PC-3 (cell line): ENCODE measurements at regions not wholly inside any gene's neighbourhood (a gene's known extent, or its start where the extent isn't known, plus 50 kb on each side); places are given as distances from the start of the nearest gene placed in this dataset.
A peak's percentile ranks its signal among the peaks of the same experiment; 100 is the strongest.

Experiments used
- ATAC-seq: fragments of 200-7000 bp; cut with Tn5 transposase; 2 replicates; pipeline ENCODE4 v1.9.1; 2020; ENCODE audit warnings: mild to moderate bottlenecking, moderate library complexity
- BruUV-seq: library from RNA; stranded (reverse); fragments of 400-500 nt; replicated peaks from 2 replicates; lab custom pipeline; 2021; lab: Mats Ljungman, UMichigan
- CTCF ChIA-PET: fragments of 300-600 bp; sonication (Branson Sonifier 250); formaldehyde crosslinking; loops from one replicate; lab custom pipeline; 2022; ENCODE audit warnings: antibody characterized with exemption; lab: Charles Lee
- POLR2A ChIA-PET: fragments of 300-600 bp; sonication (Branson Sonifier 250); formaldehyde crosslinking; loops from one replicate; lab custom pipeline; 2022; ENCODE audit warnings: antibody characterized with exemption; ENCODE audit not compliant: unreplicated experiment; lab: Charles Lee
- DNase-seq: peaks from one replicate; pipeline ENCODE4 v3.0.0-alpha.2; 2015
- H2AFZ ChIP-seq: fragments of 300-600 bp; sonication (generic); 2 replicates; pipeline ENCODE4 v1.6.0; 2016; ENCODE audit warnings: antibody characterized with exemption, low read length
- H3F3A ChIP-seq: fragments of 300-600 bp; sonication (generic); one replicate; pipeline ENCODE4 v1.6.0; 2017; ENCODE audit warnings: antibody characterized with exemption, low read length, control low read depth, mild to moderate bottlenecking; ENCODE audit not compliant: unreplicated experiment
- H3K27ac ChIP-seq: fragments of 300-600 bp; sonication (generic); 2 replicates; pipeline ENCODE4 v1.5.1; 2016; ENCODE audit warnings: mild to moderate bottlenecking, low read length
- H3K27me3 ChIP-seq: fragments of 300-600 bp; sonication (generic); 2 replicates; pipeline ENCODE4 v1.6.1; 2016; ENCODE audit warnings: low read length, mixed read lengths
- H3K36me3 ChIP-seq: fragments of 300-600 bp; sonication (generic); 2 replicates; pipeline ENCODE4 v1.6.1; 2016; ENCODE audit warnings: low read depth, mixed run types, low read length, mixed read lengths
- H3K4me1 ChIP-seq: fragments of 300-600 bp; sonication (generic); 2 replicates; pipeline ENCODE4 v1.5.1; 2016; ENCODE audit warnings: low read length; ENCODE audit not compliant: insufficient read depth
- H3K4me2 ChIP-seq: fragments of 300-600 bp; sonication (generic); 2 replicates; pipeline ENCODE4 v1.6.0; 2016; ENCODE audit warnings: low read length
- H3K4me3 ChIP-seq: fragments of 300-600 bp; sonication (generic); 2 replicates; pipeline ENCODE4 v1.5.1; 2016; ENCODE audit warnings: mild to moderate bottlenecking, low read length, mixed read lengths
- H3K79me2 ChIP-seq: fragments of 300-600 bp; sonication (generic); 2 replicates; pipeline ENCODE4 v1.6.1; 2017; ENCODE audit warnings: low read length, mixed read lengths
- H3K9ac ChIP-seq: fragments of 300-600 bp; sonication (generic); 2 replicates; pipeline ENCODE4 v1.6.0; 2016; ENCODE audit warnings: mild to moderate bottlenecking, low read length
- H3K9me2 ChIP-seq: fragments of 300-600 bp; sonication (generic); replicated peaks from 2 replicates; pipeline ENCODE4 v1.6.1; 2016; ENCODE audit warnings: mixed run types, low read length, mixed read lengths
- H3K9me3 ChIP-seq: fragments of 300-600 bp; sonication (generic); 2 replicates; pipeline ENCODE4 v1.6.1; 2016; ENCODE audit warnings: low read length, mixed read lengths
- H4K20me1 ChIP-seq: fragments of 300-600 bp; sonication (generic); 2 replicates; pipeline ENCODE4 v1.6.1; 2016; ENCODE audit warnings: low read length, mixed read lengths
- EZH2 ChIP-seq: fragments of 300-600 bp; sonication (generic); IDR thresholded peaks from one replicate; pipeline ENCODE4 v1.6.1; 2017; ENCODE audit warnings: antibody characterized with exemption, mild to moderate bottlenecking, low read length; ENCODE audit not compliant: unreplicated experiment
- EZH2phosphoT487 ChIP-seq: fragments of 300-600 bp; sonication (generic); IDR thresholded peaks from 2 replicates; pipeline ENCODE4 v1.6.1; 2018; ENCODE audit warnings: mild to moderate bottlenecking, antibody characterized with exemption, low read length, borderline replicate concordance
- intact Hi-C: fragments of 100-400 bp; cut with micrococcal nuclease; formaldehyde crosslinking; loops from 2 replicates; pipeline ENCODE4 v1.9.0; 2023
- TF ChIP-seq, protein P1 (sequence below): fragments of 300-600 bp; sonication (generic); conservative IDR thresholded peaks from 2 replicates; pipeline ENCODE4 v1.5.1; 2017; ENCODE audit warnings: antibody characterized with exemption, low read depth, mild to moderate bottlenecking, low read length

DNA sequence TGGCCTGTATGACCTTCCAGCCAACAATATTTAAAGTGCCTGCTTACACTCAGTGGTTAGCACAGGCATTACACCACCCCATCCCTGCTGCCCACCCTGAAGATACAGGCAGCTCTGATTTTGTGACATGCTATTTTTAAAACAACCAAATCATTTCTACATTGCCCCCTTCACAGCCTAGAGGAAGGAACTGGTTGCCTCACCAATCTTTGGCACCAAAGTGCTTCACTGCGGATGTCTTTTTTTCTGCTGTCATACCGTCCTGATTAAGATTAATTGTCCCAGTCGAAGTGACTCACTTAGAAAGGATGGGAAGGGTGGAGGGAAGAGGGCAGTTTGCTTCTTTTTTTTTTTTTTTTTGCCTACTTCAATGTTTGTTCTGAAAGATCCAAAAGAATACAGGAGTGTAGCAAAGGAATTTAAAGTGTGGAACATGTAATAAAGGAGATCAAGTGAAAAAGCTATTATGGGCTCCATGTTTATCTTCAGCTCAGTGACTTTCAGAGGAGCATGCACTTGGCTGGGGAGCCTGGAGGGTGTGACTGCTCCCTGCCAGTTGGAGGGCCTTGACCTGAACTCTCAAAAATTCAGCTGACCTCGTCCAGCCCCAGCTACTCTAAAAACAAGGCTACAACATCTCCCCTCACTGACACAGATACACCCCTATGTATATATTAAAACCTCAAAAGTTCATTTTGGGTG is 501.1 kb upstream of the TNP1 start:
- no peak overlapping the region for H3K4me3 ChIP-seq
- peaks cover 6% of the 10 kb centered on the region for H3F3A ChIP-seq
- H3K27me3 ChIP-seq: no peaks in the 10 kb centered on the region
- peak overlapping the region; percentile 57 for H3K4me2 ChIP-seq
- H3K9ac ChIP-seq: no peak overlapping the region
- no TSS peak for BruUV-seq
- no peaks in the 10 kb centered on the region for H3K9me3 ChIP-seq
- TF ChIP-seq, protein P1, sequence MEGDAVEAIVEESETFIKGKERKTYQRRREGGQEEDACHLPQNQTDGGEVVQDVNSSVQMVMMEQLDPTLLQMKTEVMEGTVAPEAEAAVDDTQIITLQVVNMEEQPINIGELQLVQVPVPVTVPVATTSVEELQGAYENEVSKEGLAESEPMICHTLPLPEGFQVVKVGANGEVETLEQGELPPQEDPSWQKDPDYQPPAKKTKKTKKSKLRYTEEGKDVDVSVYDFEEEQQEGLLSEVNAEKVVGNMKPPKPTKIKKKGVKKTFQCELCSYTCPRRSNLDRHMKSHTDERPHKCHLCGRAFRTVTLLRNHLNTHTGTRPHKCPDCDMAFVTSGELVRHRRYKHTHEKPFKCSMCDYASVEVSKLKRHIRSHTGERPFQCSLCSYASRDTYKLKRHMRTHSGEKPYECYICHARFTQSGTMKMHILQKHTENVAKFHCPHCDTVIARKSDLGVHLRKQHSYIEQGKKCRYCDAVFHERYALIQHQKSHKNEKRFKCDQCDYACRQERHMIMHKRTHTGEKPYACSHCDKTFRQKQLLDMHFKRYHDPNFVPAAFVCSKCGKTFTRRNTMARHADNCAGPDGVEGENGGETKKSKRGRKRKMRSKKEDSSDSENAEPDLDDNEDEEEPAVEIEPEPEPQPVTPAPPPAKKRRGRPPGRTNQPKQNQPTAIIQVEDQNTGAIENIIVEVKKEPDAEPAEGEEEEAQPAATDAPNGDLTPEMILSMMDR: no peak
- no peak for TF ChIP-seq EZH2
- no peak for TF ChIP-seq EZH2phosphoT487
- H3K36me3 ChIP-seq: no peaks in the 10 kb centered on the region
- H4K20me1 ChIP-seq: no peaks in the 10 kb centered on the region
- CTCF ChIA-PET: no interaction called here
- H3K79me2 ChIP-seq: no peaks in the 10 kb centered on the region
- ATAC-seq (peak; percentile 85), DNase-seq (peak; percentile 87)
- no peaks in the 10 kb centered on the region for H3K9me2 ChIP-seq
- POLR2A ChIA-PET: no interaction called here
- H3K27ac ChIP-seq: peak overlapping the region; percentile 38
- H3K4me1 ChIP-seq: peaks cover 29% of the 10 kb centered on the region
- intact Hi-C loops: loop anchor here (10.0 kb wide), 1 partner anchor 296 kb away; no protein-coding TSS in a partner anchor
- no peak overlapping the region for H2AFZ ChIP-seq

- H3K4me3 ChIP-seq: no peak overlapping the region
- no peaks in the 10 kb centered on the region for H3K27me3 ChIP-seq
- CTCF ChIA-PET: no interaction called here
- H3K27ac ChIP-seq: no peak overlapping the region
- no peaks in the 10 kb centered on the region for H4K20me1 ChIP-seq
- no TSS peak for BruUV-seq
- H3K9me2 ChIP-seq: no peaks in the 10 kb centered on the region
- peaks cover 6% of the 10 kb centered on the region for H3F3A ChIP-seq
- H3K79me2 ChIP-seq: no peaks in the 10 kb centered on the region
- DNase-seq (no peak), ATAC-seq (no peak)
- no peak overlapping the region; the same call in 1 of the 2 replicates for H3K4me2 ChIP-seq
- no peaks in the 10 kb centered on the region for H3K36me3 ChIP-seq
- POLR2A ChIA-PET: no interaction called here
- TF ChIP-seq EZH2phosphoT487 (no peak), EZH2 (no peak)
- TF ChIP-seq, protein P1: no peak
- no peak overlapping the region for H2AFZ ChIP-seq
- no peaks in the 10 kb centered on the region for H3K9me3 ChIP-seq
- no peak overlapping the region for H3K9ac ChIP-seq
- intact Hi-C loops: loop anchor here (10.0 kb wide), 1 partner anchor 295 kb away; no protein-coding TSS in a partner anchor
- H3K4me1 ChIP-seq: peaks cover 21% of the 10 kb centered on the region
These were observed 500.2 kb upstream of the TNP1 start for GRCh38 chr2:217360111-217360510.
